NCI-H2227 (cell line): ENCODE measurements at regions not wholly inside any gene's neighbourhood (a gene's known extent, or its start where the extent isn't known, plus 50 kb on each side); places are given as distances from the start of the nearest gene placed in this dataset.

Source experiments
- DNase-seq: peaks from one replicate; lab custom pipeline; 2025; ENCODE audit not compliant: unreplicated experiment; lab: John Stamatoyannopoulos, UW

DNA sequence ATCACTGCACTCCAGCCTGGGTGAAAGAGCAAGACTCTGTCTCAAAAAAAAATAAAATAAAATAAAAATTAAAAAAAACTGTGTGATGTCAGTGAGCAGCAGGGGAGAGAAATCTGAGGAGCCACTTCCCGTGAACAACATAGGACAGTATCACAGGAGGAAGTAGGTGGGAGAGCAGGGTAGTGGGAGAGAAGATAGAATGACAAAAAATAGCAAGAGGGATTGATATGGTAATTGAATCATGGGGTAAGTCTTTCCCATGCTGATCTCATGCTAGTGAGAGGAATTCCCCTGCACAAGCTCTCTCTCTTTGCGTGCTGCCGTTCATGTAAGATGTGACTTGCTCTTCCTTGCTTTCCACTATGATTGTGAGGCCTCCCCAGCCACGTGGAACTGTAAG, 81.6 kb upstream of the PBX1 start:
- no peak for DNase-seq

DNA sequence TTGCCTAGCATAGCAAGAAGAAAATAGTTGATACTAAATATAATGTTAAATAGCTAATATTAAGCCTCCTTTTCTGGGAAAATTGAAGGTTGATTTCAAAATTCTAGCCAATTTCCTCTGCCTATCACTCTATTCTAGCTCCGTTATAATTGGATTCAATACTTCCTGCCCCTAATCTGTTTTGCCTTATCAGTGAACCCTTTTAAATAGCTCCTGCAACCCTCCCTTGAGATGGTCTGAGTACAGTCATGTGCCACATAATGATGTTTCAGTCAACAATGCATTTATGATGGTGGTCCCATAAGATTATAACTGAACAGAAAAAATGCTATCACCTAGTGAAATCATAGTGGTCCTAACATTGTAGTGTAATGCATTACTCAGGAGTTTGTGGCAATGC, 79.7 kb upstream of the PBX1 start:
- no peak for DNase-seq

DNA sequence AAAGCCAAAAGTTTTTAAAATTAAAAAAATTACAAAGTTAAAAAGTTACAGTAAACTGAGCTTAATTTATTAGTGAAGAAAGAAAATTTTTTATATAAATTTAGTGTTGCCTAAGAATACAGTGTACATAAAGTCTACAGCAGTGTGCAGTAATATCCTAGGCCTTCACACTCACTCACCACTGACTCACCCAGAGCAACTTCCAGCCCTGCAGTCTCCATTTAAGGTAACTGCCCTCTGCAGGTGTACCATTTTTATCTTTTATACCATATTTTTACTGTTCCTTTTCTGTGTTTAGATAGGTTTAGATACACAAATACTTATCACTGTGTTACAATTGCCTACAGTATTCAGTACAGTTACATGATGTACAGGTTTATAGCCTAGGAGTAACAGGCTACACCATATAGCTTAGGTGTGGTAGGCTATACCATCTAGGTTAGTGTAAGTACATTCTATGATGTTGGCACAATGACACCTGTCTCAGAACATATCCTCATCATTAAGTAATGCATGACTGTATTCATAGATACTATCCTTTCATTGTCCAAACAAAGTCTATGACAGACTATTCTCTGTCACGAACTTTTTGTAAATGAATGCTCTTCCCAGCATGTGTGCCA, 78.6 kb upstream of the PBX1 start:
- no peak for DNase-seq

DNA sequence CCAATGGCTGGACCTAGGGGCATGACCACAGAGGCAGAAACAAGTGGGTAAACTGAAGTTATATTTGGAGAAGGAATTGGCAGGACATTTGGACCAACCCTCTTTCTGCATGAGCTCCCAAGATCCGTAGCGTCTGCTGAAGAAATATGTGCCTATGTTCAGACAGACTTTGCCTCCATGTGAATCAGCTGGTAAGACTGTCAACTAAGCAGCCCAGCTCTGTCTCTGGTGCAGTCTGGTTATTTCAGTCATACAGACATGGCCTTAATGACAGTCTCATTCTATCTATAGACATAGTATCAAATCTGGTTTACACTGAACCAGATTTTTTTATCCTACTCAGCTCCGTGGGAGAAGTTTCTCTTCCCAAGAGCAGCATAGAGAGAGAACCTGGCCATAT, 63.1 kb upstream of the PBX1 start:
- no peak for DNase-seq

- no peak for DNase-seq
These were observed 60.2 kb upstream of the PBX1 start for GRCh38 chr1:164498792-164499191.

DNA sequence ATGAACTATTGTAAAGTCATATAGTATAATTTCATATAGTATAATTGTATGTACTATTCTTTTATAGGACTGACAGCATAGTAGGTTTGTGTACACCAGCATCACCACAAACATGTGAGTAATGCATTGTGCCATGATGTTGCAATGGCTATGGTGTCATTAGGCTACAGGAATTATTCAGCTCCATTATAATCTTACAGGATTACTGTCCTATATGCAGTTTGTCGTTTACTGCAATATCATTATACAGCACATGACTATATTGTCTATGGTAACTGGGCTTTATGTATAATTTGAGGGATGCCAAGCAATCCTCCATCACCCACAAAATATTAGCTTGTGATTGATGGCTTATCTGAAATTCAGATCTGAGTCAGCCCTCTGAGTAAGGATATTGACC, 54.2 kb upstream of the PBX1 start:
- no peak for DNase-seq
